OCI-LY1 (cell line): ENCODE measurements at regions not wholly inside any gene's neighbourhood (a gene's known extent, or its start where the extent isn't known, plus 50 kb on each side); places are given as distances from the start of the nearest gene placed in this dataset.

Source experiments
- H2AFZ ChIP-seq: fragments of 200-600 bp; sonication (generic), shearing (Covaris generic); 2 replicates; pipeline ENCODE4 v1.6.0; 2014; ENCODE audit warnings: antibody characterized with exemption, mild to moderate bottlenecking, low read length
- H3F3A ChIP-seq: fragments of 200-600 bp; sonication (generic), shearing (Covaris generic); 2 replicates; pipeline ENCODE4 v1.6.0; 2014; ENCODE audit warnings: mild to moderate bottlenecking, antibody characterized with exemption, low read length, moderate library complexity; ENCODE audit not compliant: insufficient read depth
- H3K27ac ChIP-seq: fragments of 200-600 bp; sonication (generic); 2 replicates; pipeline ENCODE4 v1.5.1; 2014; ENCODE audit warnings: low read length, mixed run types, mild to moderate bottlenecking, low read depth; ENCODE audit not compliant: poor library complexity, severe bottlenecking
- H3K27me3 ChIP-seq: fragments of 200-600 bp; sonication (generic); 2 replicates; pipeline ENCODE4 v1.6.0; 2014; ENCODE audit warnings: antibody characterized with exemption, mild to moderate bottlenecking, low read length, moderate library complexity; ENCODE audit not compliant: insufficient read depth
- H3K36me3 ChIP-seq: fragments of 200-600 bp; sonication (generic); 2 replicates; pipeline ENCODE4 v1.6.1; 2014; ENCODE audit warnings: mild to moderate bottlenecking, antibody characterized with exemption, low read length, moderate library complexity, mixed read lengths; ENCODE audit not compliant: insufficient read depth
- H3K4me1 ChIP-seq: fragments of 200-600 bp; sonication (generic); 2 replicates; pipeline ENCODE4 v1.5.1; 2014; ENCODE audit warnings: mild to moderate bottlenecking, low read length, moderate library complexity; ENCODE audit not compliant: insufficient read depth, severe bottlenecking
- H3K4me2 ChIP-seq: fragments of 200-600 bp; sonication (generic), shearing (Covaris generic); 2 replicates; pipeline ENCODE4 v1.6.1; 2014; ENCODE audit warnings: low read length
- H3K4me3 ChIP-seq: fragments of 200-600 bp; sonication (generic); 2 replicates; pipeline ENCODE4 v1.5.1; 2014; ENCODE audit warnings: low read length, low read depth, mild to moderate bottlenecking, mixed read lengths; ENCODE audit not compliant: poor library complexity, severe bottlenecking
- H3K79me2 ChIP-seq: fragments of 200-600 bp; shearing (Covaris generic); 2 replicates; pipeline ENCODE4 v1.6.1; 2016; ENCODE audit warnings: mixed run types, low read length, mixed read lengths; ENCODE audit not compliant: insufficient read depth
- H3K9ac ChIP-seq: fragments of 200-600 bp; sonication (generic), shearing (Covaris generic); 2 replicates; pipeline ENCODE4 v1.6.1; 2014; ENCODE audit warnings: mild to moderate bottlenecking, low read length, mixed read lengths
- H3K9me2 ChIP-seq: fragments of 200-600 bp; sonication (generic), shearing (Covaris generic); 2 replicates; pipeline ENCODE4 v1.6.1; 2014; ENCODE audit warnings: low read depth, mild to moderate bottlenecking, low read length, mixed read lengths
- H3K9me3 ChIP-seq: fragments of 200-600 bp; shearing (Covaris generic); 2 replicates; pipeline ENCODE4 v1.6.1; 2014; ENCODE audit warnings: low read length, mixed read lengths
- H4K20me1 ChIP-seq: fragments of 200-600 bp; sonication (generic), shearing (Covaris generic); 2 replicates; pipeline ENCODE4 v1.6.0; 2016; ENCODE audit warnings: mild to moderate bottlenecking, low read length; ENCODE audit not compliant: insufficient read depth
- EZH2 ChIP-seq: fragments of 200-600 bp; sonication (generic), shearing (Covaris generic); IDR thresholded peaks from 2 replicates; pipeline ENCODE4 v1.8.0; 2017; ENCODE audit warnings: borderline replicate concordance, mixed run types, mild to moderate bottlenecking, antibody characterized with exemption, low read length, moderate library complexity, mixed read lengths
- TF ChIP-seq, protein P1 (sequence below): fragments of 200-600 bp; sonication (generic), shearing (Covaris generic); IDR thresholded peaks from 2 replicates; pipeline ENCODE4 v1.5.1; 2017; ENCODE audit warnings: mild to moderate bottlenecking, antibody characterized with exemption, low read length, moderate library complexity, mixed read lengths

DNA sequence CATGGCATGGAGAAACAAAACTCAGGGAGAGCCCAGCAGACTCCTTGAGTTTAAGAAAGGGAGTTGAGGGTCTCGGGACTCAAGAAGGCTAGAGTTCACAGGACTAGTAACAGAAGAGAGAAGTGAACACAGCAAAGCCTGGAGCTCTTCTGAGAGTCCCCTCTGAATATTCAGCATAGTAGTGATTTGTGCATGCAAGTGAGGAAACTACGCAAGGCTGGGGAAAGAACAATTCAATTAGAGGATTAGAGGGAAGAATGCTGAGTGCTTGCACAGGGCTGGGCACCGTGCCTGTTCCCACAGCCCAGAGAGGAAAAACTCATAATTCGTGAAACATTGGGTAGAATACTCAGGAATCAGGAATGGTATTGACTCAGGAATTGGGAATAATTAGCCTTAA is 540.0 kb upstream of the SALL1 start:
- no peak overlapping the region for H3K4me2 ChIP-seq
- H3K4me3 ChIP-seq, result no peak overlapping the region
- H4K20me1 ChIP-seq, result no peaks in the 10 kb centered on the region
- H3K9me2 ChIP-seq, result no peaks in the 10 kb centered on the region
- H3F3A ChIP-seq, result no peaks in the 10 kb centered on the region
- no peak overlapping the region for H2AFZ ChIP-seq
- no peaks in the 10 kb centered on the region for H3K79me2 ChIP-seq
- no peaks in the 10 kb centered on the region for H3K9me3 ChIP-seq
- TF ChIP-seq EZH2, result no peak
- TF ChIP-seq, protein P1, sequence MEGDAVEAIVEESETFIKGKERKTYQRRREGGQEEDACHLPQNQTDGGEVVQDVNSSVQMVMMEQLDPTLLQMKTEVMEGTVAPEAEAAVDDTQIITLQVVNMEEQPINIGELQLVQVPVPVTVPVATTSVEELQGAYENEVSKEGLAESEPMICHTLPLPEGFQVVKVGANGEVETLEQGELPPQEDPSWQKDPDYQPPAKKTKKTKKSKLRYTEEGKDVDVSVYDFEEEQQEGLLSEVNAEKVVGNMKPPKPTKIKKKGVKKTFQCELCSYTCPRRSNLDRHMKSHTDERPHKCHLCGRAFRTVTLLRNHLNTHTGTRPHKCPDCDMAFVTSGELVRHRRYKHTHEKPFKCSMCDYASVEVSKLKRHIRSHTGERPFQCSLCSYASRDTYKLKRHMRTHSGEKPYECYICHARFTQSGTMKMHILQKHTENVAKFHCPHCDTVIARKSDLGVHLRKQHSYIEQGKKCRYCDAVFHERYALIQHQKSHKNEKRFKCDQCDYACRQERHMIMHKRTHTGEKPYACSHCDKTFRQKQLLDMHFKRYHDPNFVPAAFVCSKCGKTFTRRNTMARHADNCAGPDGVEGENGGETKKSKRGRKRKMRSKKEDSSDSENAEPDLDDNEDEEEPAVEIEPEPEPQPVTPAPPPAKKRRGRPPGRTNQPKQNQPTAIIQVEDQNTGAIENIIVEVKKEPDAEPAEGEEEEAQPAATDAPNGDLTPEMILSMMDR, result no peak
- H3K4me1 ChIP-seq, result no peaks in the 10 kb centered on the region
- no peak overlapping the region for H3K27ac ChIP-seq
- no peak overlapping the region for H3K9ac ChIP-seq
- H3K36me3 ChIP-seq, result no peaks in the 10 kb centered on the region
- no peaks in the 10 kb centered on the region for H3K27me3 ChIP-seq

DNA sequence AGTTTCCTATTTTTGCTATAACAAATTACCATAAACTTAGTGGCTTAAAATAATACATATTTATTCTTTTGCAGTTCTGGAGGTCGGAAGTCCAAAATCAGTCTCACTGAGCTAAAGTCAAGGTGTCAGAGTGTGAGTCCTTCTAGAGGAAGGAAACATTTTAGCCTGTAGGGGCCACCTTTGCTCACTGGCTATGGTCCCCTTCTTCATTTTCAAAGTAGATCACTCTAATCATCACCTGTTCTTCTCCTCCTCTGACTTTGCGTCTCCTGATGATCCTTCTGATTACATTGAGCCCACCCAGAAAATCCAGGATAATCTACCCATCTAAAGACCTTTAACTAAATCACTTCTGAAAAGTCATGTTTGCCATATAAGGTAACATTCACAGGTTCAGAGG is 534.4 kb upstream of the SALL1 start:
- Histone ChIP-seq H3K4me3 (no peak overlapping the region), H3K9ac (no peak overlapping the region), H3K4me1 (no peaks in the 10 kb centered on the region), H2AFZ (no peak overlapping the region), H3K9me2 (no peaks in the 10 kb centered on the region), H3K27ac (no peak overlapping the region), H3K9me3 (no peaks in the 10 kb centered on the region), H4K20me1 (no peaks in the 10 kb centered on the region), H3K4me2 (no peak overlapping the region), H3K27me3 (no peaks in the 10 kb centered on the region), H3F3A (no peaks in the 10 kb centered on the region), H3K36me3 (no peaks in the 10 kb centered on the region), H3K79me2 (no peaks in the 10 kb centered on the region)
- TF ChIP-seq, protein P1, result no peak

GRCh38 chr16:51683882-51684281 is 532.8 kb upstream of the SALL1 start:
- H3F3A ChIP-seq, result no peaks in the 10 kb centered on the region
- no peaks in the 10 kb centered on the region for H3K27me3 ChIP-seq
- no peak overlapping the region for H2AFZ ChIP-seq
- no peaks in the 10 kb centered on the region for H3K36me3 ChIP-seq
- no peak overlapping the region for H3K27ac ChIP-seq
- H4K20me1 ChIP-seq, result no peaks in the 10 kb centered on the region
- H3K4me3 ChIP-seq, result no peak overlapping the region
- no peaks in the 10 kb centered on the region for H3K4me1 ChIP-seq
- no peak overlapping the region for H3K9ac ChIP-seq
- H3K79me2 ChIP-seq, result no peaks in the 10 kb centered on the region
- TF ChIP-seq, protein P1, result no peak
- TF ChIP-seq EZH2, result no peak
- no peaks in the 10 kb centered on the region for H3K9me3 ChIP-seq
- no peak overlapping the region for H3K4me2 ChIP-seq
- no peaks in the 10 kb centered on the region for H3K9me2 ChIP-seq
